HG03571 (cell line): ENCODE measurements at regions not wholly inside any gene's neighbourhood (a gene's known extent, or its start where the extent isn't known, plus 50 kb on each side); places are given as distances from the start of the nearest gene placed in this dataset.
"Not testable (repeated sequence)": the region's sequence is repeated elsewhere in the genome, so short reads cannot be mapped to it uniquely, and the experiment has no call there.

Source experiments
- ATAC-seq: cut with Tn5 transposase; IDR thresholded peaks from one replicate; pipeline ENCODE4 v1.9.1; 2021; ENCODE audit not compliant: unreplicated experiment

- ATAC-seq: no peak
These were observed 92.2 kb upstream of the H2AZ1 start for GRCh38 chr4:100042235-100042634.

- no peak for ATAC-seq
These were observed 91.6 kb upstream of the H2AZ1 start for GRCh38 chr4:100041646-100042045.

DNA sequence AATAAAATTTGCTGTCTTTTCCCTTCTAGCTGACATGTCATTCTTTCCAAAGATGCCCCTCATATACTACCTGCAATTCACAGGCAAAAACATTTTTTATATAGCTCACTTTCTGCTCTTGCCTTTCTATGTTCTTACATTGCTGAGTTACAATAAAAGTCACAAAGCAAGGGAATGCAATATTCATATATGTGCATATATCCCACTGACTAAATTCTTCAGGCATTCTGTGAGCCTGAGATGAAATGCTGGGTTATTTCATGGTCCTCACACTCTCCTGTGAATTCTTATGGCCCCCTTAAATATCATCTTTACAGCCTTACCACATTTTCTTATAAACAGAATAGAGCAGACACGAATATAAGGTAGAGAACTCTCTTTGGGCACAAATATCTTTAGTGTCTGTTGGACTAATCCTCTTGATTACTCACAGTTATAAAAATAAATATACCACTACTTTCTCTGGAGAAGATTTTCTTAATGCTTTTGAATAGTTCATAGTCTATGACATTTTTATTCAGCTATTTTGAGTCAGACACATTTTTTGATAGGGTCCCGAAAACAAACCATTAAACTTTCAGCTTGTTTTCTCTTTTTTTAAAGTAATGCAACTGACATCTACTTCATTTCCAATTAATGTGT lies 84.1 kb upstream of the H2AZ1 start:
- no peak for ATAC-seq

DNA sequence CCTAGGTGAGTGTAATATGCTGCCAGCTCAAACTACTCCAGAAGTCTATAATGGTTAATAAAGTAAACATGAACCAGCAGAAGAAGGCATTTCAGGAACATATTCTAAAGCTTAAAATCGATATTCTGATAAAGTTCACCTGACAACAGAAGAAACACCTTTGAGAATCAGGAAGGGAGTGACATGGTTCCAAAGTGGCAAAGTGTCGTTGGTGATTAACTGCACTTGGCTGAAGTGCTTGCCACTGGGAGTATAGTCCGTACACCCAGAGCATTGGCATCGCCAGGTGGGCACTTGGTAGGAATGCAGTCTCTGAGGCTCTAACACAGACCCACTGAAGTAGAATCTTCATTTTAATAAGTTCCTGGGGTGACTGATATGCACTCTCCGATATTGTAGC lies 76.0 kb upstream of the H2AZ1 start:
- no peak for ATAC-seq

DNA sequence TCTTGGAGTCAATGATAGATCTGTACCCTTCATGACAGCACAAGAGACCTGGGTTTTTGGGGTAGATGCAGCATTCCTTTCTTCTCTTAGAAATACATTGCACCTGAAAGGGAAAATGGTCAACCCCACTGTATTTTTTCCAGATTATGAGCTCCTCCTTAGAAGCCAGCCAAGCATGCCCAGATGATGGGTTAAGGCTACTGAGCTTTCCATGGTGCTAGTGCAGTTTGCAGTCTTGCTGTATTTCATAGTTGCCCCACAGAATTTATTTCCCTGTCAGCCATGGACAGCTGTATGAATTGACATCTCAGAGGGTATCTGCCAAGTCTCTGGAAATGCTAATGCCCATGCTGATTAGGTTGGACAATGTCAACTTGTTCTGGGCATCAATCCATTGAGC lies 73.7 kb upstream of the H2AZ1 start:
- no peak for ATAC-seq

GRCh38 chr4:100022792-100023222 lies 72.7 kb upstream of the H2AZ1 start:
- ATAC-seq: no peak

GRCh38 chr4:100019821-100020220 lies 69.7 kb upstream of the H2AZ1 start:
- no peak for ATAC-seq

DNA sequence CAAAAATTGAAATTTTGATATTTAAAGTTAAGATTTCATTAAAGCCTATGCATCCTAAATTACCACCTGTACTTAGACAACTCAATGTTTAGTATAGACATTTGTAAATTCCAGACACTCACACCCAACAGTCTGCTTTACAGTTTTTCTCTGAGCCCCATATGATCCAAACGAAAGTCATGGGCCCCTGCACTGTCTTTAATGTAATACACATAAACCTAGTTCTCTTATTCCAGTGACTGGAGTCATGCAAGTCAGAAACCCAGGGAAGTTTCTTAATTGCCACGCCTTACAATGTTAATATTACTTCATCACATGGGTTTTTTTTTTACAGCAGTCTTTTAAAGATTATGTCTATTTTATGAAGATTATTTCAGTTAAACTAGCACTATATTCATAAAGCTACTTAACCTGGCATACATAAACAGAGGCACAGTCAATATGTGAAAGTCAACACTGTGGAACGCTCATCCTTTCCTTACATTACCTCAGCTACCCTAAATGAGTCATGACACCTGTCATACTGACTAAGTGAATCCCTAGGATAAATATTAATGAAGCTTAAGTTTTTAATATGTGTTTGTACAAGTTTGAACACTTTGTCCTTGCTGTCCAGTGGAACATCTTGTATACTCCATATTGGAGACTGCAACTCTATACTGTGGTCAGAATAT lies 67.7 kb upstream of the H2AZ1 start:
- ATAC-seq: no peak

DNA sequence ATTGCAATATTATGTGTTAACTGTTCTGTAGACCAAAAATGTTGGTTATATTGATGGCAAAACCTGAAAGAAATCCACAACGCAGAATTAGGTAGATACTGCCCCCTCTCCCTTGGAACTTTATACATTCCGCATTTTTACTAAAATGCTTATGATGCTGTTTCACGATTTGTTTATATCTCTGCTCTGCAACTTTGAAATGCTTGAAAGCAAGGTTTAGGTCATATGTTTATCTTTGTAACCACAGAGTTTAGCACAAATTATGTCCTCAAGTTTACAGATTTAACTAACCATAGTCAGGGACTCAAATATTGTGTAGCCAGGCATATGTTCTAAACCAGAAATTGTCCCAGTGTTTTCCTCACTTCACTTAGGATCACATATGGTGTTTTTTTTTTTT lies 66.1 kb upstream of the H2AZ1 start:
- no peak for ATAC-seq

DNA sequence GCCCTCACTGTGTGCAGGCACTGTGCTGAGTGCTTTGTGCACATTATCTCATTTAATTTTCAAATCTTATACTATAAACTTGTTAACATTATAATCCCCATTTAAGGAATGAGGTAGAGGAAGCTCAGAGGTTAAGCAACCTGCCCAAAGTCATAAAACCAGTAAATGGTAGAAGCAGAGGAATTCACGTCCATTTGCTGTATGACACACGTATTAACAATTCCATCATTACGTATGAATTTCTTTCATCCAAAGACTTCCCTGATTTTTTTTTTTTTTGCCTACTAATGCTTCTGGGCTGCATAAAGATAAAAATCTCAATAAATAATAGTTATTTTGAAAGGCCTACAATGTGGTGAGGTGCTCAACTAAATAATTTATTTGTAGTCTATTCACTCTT lies 64.5 kb upstream of the H2AZ1 start:
- no peak for ATAC-seq

DNA sequence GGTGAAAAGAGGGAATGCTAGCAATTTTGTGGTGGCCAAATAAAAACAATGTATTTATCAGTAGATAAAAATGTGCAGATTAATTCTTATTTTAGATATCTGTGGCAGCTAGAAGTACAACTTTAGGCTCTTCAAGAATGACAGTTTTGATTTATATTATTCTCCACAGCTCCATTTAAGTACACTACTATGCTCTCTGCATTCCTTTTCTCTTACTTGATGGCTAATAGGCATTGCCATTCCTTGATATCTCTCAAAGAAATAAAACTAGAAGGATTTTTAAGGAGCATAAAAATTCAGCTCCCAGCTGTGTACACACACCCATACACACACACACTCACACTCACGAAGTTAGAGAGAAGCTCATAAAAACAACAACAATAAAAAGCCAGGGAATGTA lies 59.4 kb upstream of the H2AZ1 start:
- ATAC-seq: no peak

DNA sequence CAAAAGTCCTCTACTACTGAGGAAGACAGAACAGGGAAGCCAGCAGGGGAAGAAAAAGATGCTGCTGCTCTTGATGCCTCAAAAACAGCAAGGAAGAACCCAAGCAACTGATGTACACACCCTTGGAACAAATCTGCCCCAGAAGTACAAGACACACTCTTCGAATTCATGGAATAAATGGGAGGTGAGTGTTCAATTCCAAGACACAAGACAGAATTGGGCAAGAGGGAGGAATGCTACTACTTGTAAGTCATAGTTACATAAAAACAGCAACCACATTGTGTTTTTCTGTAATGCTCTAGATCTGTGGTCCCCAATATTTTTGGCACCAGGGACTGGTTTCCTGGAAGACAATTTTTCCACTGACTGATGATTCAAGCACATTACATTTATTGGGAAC lies 58.0 kb upstream of the H2AZ1 start:
- no peak for ATAC-seq

DNA sequence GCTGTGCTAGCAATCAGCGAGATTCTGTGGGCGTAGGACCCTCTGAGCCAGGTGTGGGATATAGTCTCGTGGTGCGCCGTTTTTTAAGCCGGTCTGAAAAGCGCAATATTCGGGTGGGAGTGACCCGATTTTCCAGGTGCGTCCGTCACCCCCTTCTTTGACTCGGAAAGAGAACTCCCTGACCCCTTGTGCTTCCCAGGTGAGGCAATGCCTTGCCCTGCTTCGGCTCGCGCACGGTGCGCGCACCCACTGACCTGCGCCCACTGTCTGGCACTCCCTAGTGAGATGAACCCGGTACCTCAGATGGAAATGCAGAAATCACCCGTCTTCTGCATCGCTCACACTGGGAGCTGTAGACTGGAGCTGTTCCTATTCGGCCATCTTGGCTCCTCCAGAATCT lies 56.1 kb upstream of the H2AZ1 start:
- ATAC-seq: not testable (repeated sequence)
